Lower leg skin (tissue), 3 donors: ENCODE measurements at regions not wholly inside any gene's neighbourhood (a gene's known extent, or its start where the extent isn't known, plus 50 kb on each side); places are given as distances from the start of the nearest gene placed in this dataset.

Source experiments
- POLR2A ChIP-seq, 2 donors: fragments of 450-650 bp; IDR thresholded peaks; one replicate each; pipeline ENCODE4 v1.6.1; 2016 to 2017; ENCODE audit warnings: antibody characterized with exemption in 2 of 2, mild to moderate bottlenecking in 1 of 2, moderate library complexity in 1 of 2
- TF ChIP-seq, protein P1 (sequence below), 3 donors: fragments of 450-650 bp; IDR thresholded peaks; one replicate each; pipeline ENCODE4 v1.5.1; 2016; ENCODE audit warnings: antibody characterized with exemption in 3 of 3, mild to moderate bottlenecking in 3 of 3, moderate library complexity in 2 of 3

DNA sequence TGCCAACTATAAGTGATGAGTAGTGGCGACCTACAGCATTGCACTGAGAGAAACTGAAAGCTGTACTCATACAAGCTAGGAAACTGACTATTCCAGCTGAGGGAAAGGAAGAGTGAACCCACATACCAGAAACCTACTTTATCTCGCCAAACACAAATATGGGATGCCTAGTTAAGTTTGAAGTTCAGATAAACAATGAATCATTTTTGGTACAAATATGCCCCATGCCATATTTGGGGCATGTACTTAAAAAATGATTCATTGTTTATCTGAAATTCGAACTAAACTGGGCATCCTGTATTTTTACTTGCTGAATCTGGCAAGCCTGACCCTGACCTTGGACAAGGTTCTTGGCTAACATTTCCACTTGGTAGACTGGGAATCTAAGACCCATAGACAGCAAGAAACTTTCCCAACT is 527.8 kb upstream of the PSMD7 start:
- TF ChIP-seq POLR2A (IDR thresholded peaks at IDR 0.05), result no peak
- TF ChIP-seq, protein P1, sequence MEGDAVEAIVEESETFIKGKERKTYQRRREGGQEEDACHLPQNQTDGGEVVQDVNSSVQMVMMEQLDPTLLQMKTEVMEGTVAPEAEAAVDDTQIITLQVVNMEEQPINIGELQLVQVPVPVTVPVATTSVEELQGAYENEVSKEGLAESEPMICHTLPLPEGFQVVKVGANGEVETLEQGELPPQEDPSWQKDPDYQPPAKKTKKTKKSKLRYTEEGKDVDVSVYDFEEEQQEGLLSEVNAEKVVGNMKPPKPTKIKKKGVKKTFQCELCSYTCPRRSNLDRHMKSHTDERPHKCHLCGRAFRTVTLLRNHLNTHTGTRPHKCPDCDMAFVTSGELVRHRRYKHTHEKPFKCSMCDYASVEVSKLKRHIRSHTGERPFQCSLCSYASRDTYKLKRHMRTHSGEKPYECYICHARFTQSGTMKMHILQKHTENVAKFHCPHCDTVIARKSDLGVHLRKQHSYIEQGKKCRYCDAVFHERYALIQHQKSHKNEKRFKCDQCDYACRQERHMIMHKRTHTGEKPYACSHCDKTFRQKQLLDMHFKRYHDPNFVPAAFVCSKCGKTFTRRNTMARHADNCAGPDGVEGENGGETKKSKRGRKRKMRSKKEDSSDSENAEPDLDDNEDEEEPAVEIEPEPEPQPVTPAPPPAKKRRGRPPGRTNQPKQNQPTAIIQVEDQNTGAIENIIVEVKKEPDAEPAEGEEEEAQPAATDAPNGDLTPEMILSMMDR (IDR thresholded peaks at IDR 0.05), result no peak
